IMR-90 (cell line): ENCODE measurements at regions not wholly inside any gene's neighbourhood (a gene's known extent, or its start where the extent isn't known, plus 50 kb on each side); places are given as distances from the start of the nearest gene placed in this dataset.

Experiments
- ATAC-seq: fragments of 200-7000 bp; cut with Tn5 transposase; 2 replicates; pipeline ENCODE4 v1.9.1; 2020; ENCODE audit warnings: low read depth, mild to moderate bottlenecking, moderate library complexity
- BruUV-seq: library from RNA; stranded (reverse); fragments of 400-500 nt; replicated peaks from 2 replicates; lab custom pipeline; 2021; lab: Mats Ljungman, UMichigan
- CTCF ChIA-PET: fragments of 300-600 bp; formaldehyde crosslinking; extraction: SDS; loops from one replicate; lab custom pipeline; 2021; ENCODE audit warnings: antibody characterized with exemption; lab: Yijun Ruan, JAX
- POLR2A ChIA-PET: fragments of 300-600 bp; sonication (Branson Sonifier 250); formaldehyde crosslinking; loops from one replicate; lab custom pipeline; 2022; ENCODE audit warnings: antibody characterized with exemption; ENCODE audit not compliant: unreplicated experiment; lab: Charles Lee
- DNase-seq: peaks from one replicate; pipeline ENCODE4 v3.0.0; 2013
- H2AFZ ChIP-seq: replicated peaks from 2 replicates; pipeline ENCODE3; 2013; ENCODE audit warnings: low read length, mild to moderate bottlenecking; ENCODE audit not compliant: poor library complexity
- H2AK5ac ChIP-seq: 2 replicates; pipeline ENCODE4 v1.6.1; 2013; ENCODE audit warnings: low read depth, low read length, inconsistent platforms
- H2AK9ac ChIP-seq: replicated peaks from 2 replicates; pipeline ENCODE3; 2013; ENCODE audit warnings: mild to moderate bottlenecking, low read depth, low read length, moderate library complexity; ENCODE audit not compliant: poor library complexity
- H2BK120ac ChIP-seq: 2 replicates; pipeline ENCODE4 v1.6.1; 2013; ENCODE audit warnings: low read depth, low read length, inconsistent platforms
- H2BK15ac ChIP-seq: 3 replicates; pipeline ENCODE4 v1.6.1; 2013; ENCODE audit warnings: low read depth, low read length, inconsistent platforms
- H2BK20ac ChIP-seq: 2 replicates; pipeline ENCODE4 v1.6.1; 2013; ENCODE audit warnings: low read depth, mild to moderate bottlenecking, inconsistent platforms, low read length, moderate library complexity
- H2BK5ac ChIP-seq: 2 replicates; pipeline ENCODE4 v1.6.1; 2013; ENCODE audit warnings: mild to moderate bottlenecking, low read depth, low read length, inconsistent platforms; ENCODE audit not compliant: poor library complexity, severe bottlenecking
- H3K14ac ChIP-seq: replicated peaks from 2 replicates; pipeline ENCODE4 v1.6.1; 2013; ENCODE audit warnings: low read depth, low read length, inconsistent platforms
- H3K18ac ChIP-seq: 2 replicates; pipeline ENCODE4 v1.6.1; 2013; ENCODE audit warnings: low read depth, low read length, control low read depth
- H3K23ac ChIP-seq: 2 replicates; pipeline ENCODE4 v1.6.1; 2013; ENCODE audit warnings: low read depth, low read length, inconsistent platforms
- H3K27ac ChIP-seq: 2 replicates; pipeline ENCODE4 v1.5.1; 2013; ENCODE audit warnings: mild to moderate bottlenecking, control low read depth, low read length; ENCODE audit not compliant: insufficient read depth
- H3K27me3 ChIP-seq: 2 replicates; pipeline ENCODE4 v1.6.1; 2013; ENCODE audit warnings: low read length; ENCODE audit not compliant: control insufficient read depth, insufficient read depth
- H3K36me3 ChIP-seq: 2 replicates; pipeline ENCODE4 v1.6.1; 2013; ENCODE audit warnings: low read length, mixed read lengths; ENCODE audit not compliant: control insufficient read depth, insufficient read depth
- H3K4ac ChIP-seq: 2 replicates; pipeline ENCODE4 v1.6.1; 2013; ENCODE audit warnings: low read depth, low read length, inconsistent platforms
- H3K4me1 ChIP-seq: 2 replicates; pipeline ENCODE4 v1.6.1; 2013; ENCODE audit warnings: low read length, mixed read lengths; ENCODE audit not compliant: control insufficient read depth, insufficient read depth
- H3K4me2 ChIP-seq: 2 replicates; pipeline ENCODE4 v1.6.1; 2013; ENCODE audit warnings: low read depth, mild to moderate bottlenecking, control low read depth, low read length, moderate library complexity
- H3K4me3 ChIP-seq: 2 replicates; pipeline ENCODE4 v1.5.1; 2013; ENCODE audit warnings: low read depth, mild to moderate bottlenecking, control low read depth, low read length, moderate library complexity; ENCODE audit not compliant: insufficient read depth
- H3K56ac ChIP-seq: 2 replicates; pipeline ENCODE4 v1.6.1; 2013; ENCODE audit warnings: low read length, inconsistent platforms; ENCODE audit not compliant: insufficient read depth; ENCODE audit errors: extremely low read depth
- H3K79me1 ChIP-seq, 2 experiments: 2 replicates each; pipeline ENCODE4 v1.6.1; 2013; ENCODE audit warnings: low read length in 2 of 2, inconsistent platforms in 1 of 2, low read depth in 1 of 2
- H3K9ac ChIP-seq: 2 replicates; pipeline ENCODE4 v1.6.1; 2013; ENCODE audit warnings: low read depth, low read length, control low read depth
- H3K9me1 ChIP-seq: 2 replicates; pipeline ENCODE4 v1.6.1; 2013; ENCODE audit warnings: low read length, inconsistent platforms; ENCODE audit not compliant: insufficient read depth
- H3K9me3 ChIP-seq: 2 replicates; pipeline ENCODE4 v1.6.1; 2013; ENCODE audit warnings: low read length; ENCODE audit not compliant: control insufficient read depth, insufficient read depth
- H4K20me1 ChIP-seq: 2 replicates; pipeline ENCODE4 v1.6.1; 2013; ENCODE audit warnings: low read length, inconsistent platforms; ENCODE audit not compliant: insufficient read depth
- H4K5ac ChIP-seq: 2 replicates; pipeline ENCODE4 v1.6.1; 2013; ENCODE audit warnings: mild to moderate bottlenecking, low read depth, low read length, control low read depth
- H4K8ac ChIP-seq, 2 experiments: 2 replicates each; pipeline ENCODE4 v1.6.1; 2013; ENCODE audit warnings: low read depth in 2 of 2, low read length in 2 of 2, control low read depth in 1 of 2, inconsistent platforms in 1 of 2
- H4K91ac ChIP-seq: 2 replicates; pipeline ENCODE4 v1.6.1; 2013; ENCODE audit warnings: low read depth, low read length, inconsistent platforms; ENCODE audit not compliant: insufficient read depth
- BHLHE40 ChIP-seq: fragments of 150-350 bp; IDR thresholded peaks from 2 replicates; pipeline ENCODE4 v1.6.1; 2016; ENCODE audit warnings: mild to moderate bottlenecking, low read depth, low read length
- CEBPB ChIP-seq: IDR thresholded peaks from 2 replicates; pipeline ENCODE4 v1.6.1; 2012; ENCODE audit warnings: low read depth, low read length, improper control_type of control experiment
- FOS ChIP-seq: fragments of 150-350 bp; IDR thresholded peaks from 2 replicates; pipeline ENCODE4 v1.6.1; 2016; ENCODE audit warnings: low read depth, low read length
- MAZ ChIP-seq: IDR thresholded peaks from 2 replicates; pipeline ENCODE4 v1.6.1; 2012; ENCODE audit warnings: low read depth, mild to moderate bottlenecking, low read length, improper control_type of control experiment, moderate library complexity, borderline replicate concordance
- NFE2L2 ChIP-seq: fragments of 150-350 bp; IDR thresholded peaks from 2 replicates; pipeline ENCODE4 v1.6.1; 2016; ENCODE audit warnings: low read depth, mild to moderate bottlenecking, low read length
- POLR2A ChIP-seq: IDR thresholded peaks from 2 replicates; pipeline ENCODE4 v1.6.1; 2012; ENCODE audit warnings: mild to moderate bottlenecking, low read depth, low read length
- RAD21 ChIP-seq: IDR thresholded peaks from 2 replicates; pipeline ENCODE4 v1.6.1; 2012; ENCODE audit warnings: low read length, improper control_type of control experiment
- RFX5 ChIP-seq: IDR thresholded peaks from 2 replicates; pipeline ENCODE4 v1.8.0; 2012; ENCODE audit warnings: low read depth, mild to moderate bottlenecking, low read length, moderate library complexity
- SMC3 ChIP-seq: fragments of 150-350 bp; IDR thresholded peaks from 2 replicates; pipeline ENCODE4 v1.6.1; 2016; ENCODE audit warnings: low read depth, mild to moderate bottlenecking, antibody characterized with exemption, low read length, moderate library complexity
- WGBS, 2 experiments: methylation state at CpG; one replicate each; pipeline versions ENCODE4 v1.1.5 to v1.1.7; 2013; ENCODE audit warnings: missing lambda C conversion rate in 2 of 2; ENCODE audit not compliant: insufficient read length in 1 of 2; ENCODE audit errors: extremely low coverage in 2 of 2; 5-methylcytosine and 5-hydroxymethylcytosine counted together
- dilution Hi-C: fragments of 300-500 bp; cut with HindIII; formaldehyde crosslinking; loops from one replicate; pipeline ENCODE4 v1.14.3; 2018; ENCODE audit warnings: low sequenced_read_pairs; ENCODE audit not compliant: unreplicated experiment
- in situ Hi-C: fragments of 300-500 bp; cut with MboI; formaldehyde crosslinking; loops from 3 replicates; pipeline ENCODE4 v1.14.3; 2019; ENCODE audit warnings: low sequenced_read_pairs, inconsistent platforms, mixed read lengths
- intact Hi-C: fragments of 100-400 bp; cut with micrococcal nuclease; formaldehyde crosslinking; loops from 2 replicates; pipeline ENCODE4 v1.10.0; 2022
- TF ChIP-seq, protein P1 (sequence below): fragments of 150-350 bp; IDR thresholded peaks from 2 replicates; pipeline ENCODE4 v1.6.1; 2017; ENCODE audit warnings: mild to moderate bottlenecking, antibody characterized with exemption, low read length, low read depth
- TF ChIP-seq, protein P2 (sequence below): conservative IDR thresholded peaks from 2 replicates; pipeline ENCODE4 v1.5.1; 2012; ENCODE audit warnings: mild to moderate bottlenecking, low read depth, low read length, improper control_type of control experiment

DNA sequence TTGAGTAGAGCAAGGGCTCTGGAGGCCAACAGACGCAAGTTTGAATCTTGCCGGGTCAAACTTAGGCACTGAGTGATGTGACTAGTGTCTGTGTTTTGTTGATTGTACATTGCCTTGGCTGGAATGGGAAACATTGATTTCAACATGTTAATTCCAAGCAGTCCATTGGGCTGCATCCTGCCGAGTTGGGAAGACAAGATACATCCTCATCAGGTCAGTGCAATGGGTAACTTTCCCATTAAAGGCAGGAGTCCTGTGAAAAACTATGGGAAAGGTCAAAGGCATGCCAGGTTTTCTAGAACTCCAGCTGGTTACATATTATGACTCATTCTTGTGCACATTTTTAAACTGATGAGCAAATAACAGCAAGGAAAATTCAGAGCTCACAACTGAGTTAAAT is 126.5 kb upstream of the ABCA1 start:
- no TSS peak for BruUV-seq
- peak overlapping the region; percentile 40 for H3K23ac ChIP-seq

More for the DNA sequence above, 126.5 kb upstream of the ABCA1 start:
- H3K9me3 ChIP-seq = no peaks in the 10 kb centered on the region
- H3K4ac ChIP-seq = peak overlapping the region; percentile 84
- H2AFZ ChIP-seq = peak overlapping the region; percentile 37
- H2BK120ac ChIP-seq = peak overlapping the region; percentile 80
- peak overlapping the region; percentile 64 for H4K91ac ChIP-seq
- ChIA-PET CTCF (interaction anchor here (0.6 kb wide), 1 partner anchor 14 kb away, joined by 4 read pairs; no protein-coding TSS in a partner anchor), POLR2A (interaction anchor here (0.6 to 2.1 kb wide), 3 partner anchors 10 to 84 kb away, joined by 3 to 5 read pairs (median 4); no protein-coding TSS in a partner anchor)
- peaks cover 7% of the 10 kb centered on the region for H3K9me1 ChIP-seq
- H3K4me3 ChIP-seq = no peak overlapping the region
- peaks cover 18% of the 10 kb centered on the region for H3K4me1 ChIP-seq
- H3K4me2 ChIP-seq = peak overlapping the region; percentile 8; the same call in 1 of the 2 replicates
- in situ Hi-C loops (no loop called here), dilution Hi-C loops (no loop called here), intact Hi-C loops (loop anchor here (10.0 kb wide), 1 partner anchor 190 kb away; the partner anchor contains the start of gene SLC44A1)
- peak overlapping the region; percentile 78 for H2BK20ac ChIP-seq
- DNase-seq (peak; percentile 89), ATAC-seq (peak; percentile 39)
- peak overlapping the region; percentile 60; the same call in 2 of the 3 replicates for H2BK15ac ChIP-seq
- peak overlapping the region; percentile 10 for H4K5ac ChIP-seq
- peak overlapping the region; percentile 9 to 55; a peak in 2 of 4 replicates for H4K8ac ChIP-seq
- 46% methylated on average over 3 of the region's 3 CpGs; no CpG with 5 or more reads in 1 of the 2 experiments for WGBS, 2 experiments
- H4K20me1 ChIP-seq = no peaks in the 10 kb centered on the region
- TF ChIP-seq CEBPB (peak; percentile 44; the same call in 1 of the 2 replicates), RAD21 (no peak), RFX5 (no peak), POLR2A (no peak), FOS (peak; percentile 86), BHLHE40 (peak; percentile 42), MAZ (no peak), NFE2L2 (no peak), SMC3 (no peak)
- TF ChIP-seq, protein P1, sequence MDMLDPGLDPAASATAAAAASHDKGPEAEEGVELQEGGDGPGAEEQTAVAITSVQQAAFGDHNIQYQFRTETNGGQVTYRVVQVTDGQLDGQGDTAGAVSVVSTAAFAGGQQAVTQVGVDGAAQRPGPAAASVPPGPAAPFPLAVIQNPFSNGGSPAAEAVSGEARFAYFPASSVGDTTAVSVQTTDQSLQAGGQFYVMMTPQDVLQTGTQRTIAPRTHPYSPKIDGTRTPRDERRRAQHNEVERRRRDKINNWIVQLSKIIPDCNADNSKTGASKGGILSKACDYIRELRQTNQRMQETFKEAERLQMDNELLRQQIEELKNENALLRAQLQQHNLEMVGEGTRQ = no peak
- TF ChIP-seq, protein P2, sequence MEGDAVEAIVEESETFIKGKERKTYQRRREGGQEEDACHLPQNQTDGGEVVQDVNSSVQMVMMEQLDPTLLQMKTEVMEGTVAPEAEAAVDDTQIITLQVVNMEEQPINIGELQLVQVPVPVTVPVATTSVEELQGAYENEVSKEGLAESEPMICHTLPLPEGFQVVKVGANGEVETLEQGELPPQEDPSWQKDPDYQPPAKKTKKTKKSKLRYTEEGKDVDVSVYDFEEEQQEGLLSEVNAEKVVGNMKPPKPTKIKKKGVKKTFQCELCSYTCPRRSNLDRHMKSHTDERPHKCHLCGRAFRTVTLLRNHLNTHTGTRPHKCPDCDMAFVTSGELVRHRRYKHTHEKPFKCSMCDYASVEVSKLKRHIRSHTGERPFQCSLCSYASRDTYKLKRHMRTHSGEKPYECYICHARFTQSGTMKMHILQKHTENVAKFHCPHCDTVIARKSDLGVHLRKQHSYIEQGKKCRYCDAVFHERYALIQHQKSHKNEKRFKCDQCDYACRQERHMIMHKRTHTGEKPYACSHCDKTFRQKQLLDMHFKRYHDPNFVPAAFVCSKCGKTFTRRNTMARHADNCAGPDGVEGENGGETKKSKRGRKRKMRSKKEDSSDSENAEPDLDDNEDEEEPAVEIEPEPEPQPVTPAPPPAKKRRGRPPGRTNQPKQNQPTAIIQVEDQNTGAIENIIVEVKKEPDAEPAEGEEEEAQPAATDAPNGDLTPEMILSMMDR = no peak
- no peaks in the 10 kb centered on the region; a peak in 1 of 4 replicates for H3K79me1 ChIP-seq
- peak overlapping the region; percentile 57; the same call in 1 of the 2 replicates for H3K14ac ChIP-seq
- H3K56ac ChIP-seq = peak overlapping the region; percentile 0; the same call in 1 of the 2 replicates
- no peak overlapping the region for H3K9ac ChIP-seq
- peak overlapping the region; percentile 65 for H3K27ac ChIP-seq
- no peaks in the 10 kb centered on the region for H3K36me3 ChIP-seq
- H3K27me3 ChIP-seq = no peaks in the 10 kb centered on the region
- peak overlapping the region; percentile 75 for H2BK5ac ChIP-seq
- H2AK9ac ChIP-seq = peak overlapping the region; percentile 68
- H3K18ac ChIP-seq = peak overlapping the region; percentile 46
- H2AK5ac ChIP-seq = peak overlapping the region; percentile 93
